ENCODE measurements at regions not wholly inside any gene's neighbourhood (a gene's known extent, or its start where the extent isn't known, plus 50 kb on each side); places are given as distances from the start of the nearest gene placed in this dataset.

GRCh38 chr5:73273379-73274050, 100.5 kb downstream of the TMEM174 start:
- TF ChIP-seq CTCF (IDR thresholded peaks at IDR 0.05) (no peak), POLR2A (IDR thresholded peaks at IDR 0.05) (no peak)
